Tibial artery (tissue), 4 donors: ENCODE measurements at regions not wholly inside any gene's neighbourhood (a gene's known extent, or its start where the extent isn't known, plus 50 kb on each side); places are given as distances from the start of the nearest gene placed in this dataset.

Experiments
- DNase-seq, 2 donors: peaks; one replicate each; pipeline ENCODE4 v3.0.0-alpha.2; 2019
- H3K27ac ChIP-seq, 2 donors: fragments of 200-600 bp; sonication (generic) in 1 of 2; 1 replicate in 1 of 2; 2 replicates in 1 of 2; pipeline ENCODE4 v1.5.1; 2018 to 2019; ENCODE audit warnings: mild to moderate bottlenecking in 1 of 2
- H3K27me3 ChIP-seq, 2 donors: fragments of 200-600 bp; sonication (generic) in 1 of 2; one replicate each; pipeline versions ENCODE4 v1.5.1 to v1.6.0; 2016 to 2019
- H3K36me3 ChIP-seq, 3 donors: fragments of 200-600 bp; sonication (generic) in 2 of 3; one replicate each; pipeline ENCODE4 v1.5.1; 2016 to 2019; ENCODE audit warnings: mild to moderate bottlenecking in 2 of 3
- H3K4me1 ChIP-seq, 4 donors: fragments of 200-600 bp; sonication (generic) in 2 of 4; 1 replicate in 3 of 4; 2 replicates in 1 of 4; pipeline ENCODE4 v1.5.1; 2016 to 2019
- H3K4me3 ChIP-seq, 2 donors: fragments of 200-600 bp; sonication (generic) in 1 of 2; 1 replicate in 1 of 2; 2 replicates in 1 of 2; pipeline ENCODE4 v1.5.1; 2018 to 2019; ENCODE audit warnings: mild to moderate bottlenecking in 2 of 2
- H3K9me3 ChIP-seq, 3 donors: fragments of 200-600 bp; sonication (generic) in 1 of 3; one replicate each; pipeline ENCODE4 v1.5.1; 2016 to 2019
- CTCF ChIP-seq, 2 experiments: fragments of 200-600 bp in 1 of 2; fragments of 450-650 bp in 1 of 2; IDR thresholded peaks; one replicate each; pipeline ENCODE4 v1.5.1; 2017 to 2019; ENCODE audit warnings: antibody characterized with exemption in 2 of 2, mild to moderate bottlenecking in 1 of 2, moderate library complexity in 1 of 2
- intact Hi-C: fragments of 100-400 bp; cut with DNase I; formaldehyde crosslinking; loops from one replicate; pipeline ENCODE4 v1.15.0; 2023; ENCODE audit warnings: low total_unique reads

- Histone ChIP-seq H3K36me3 (no peaks in the 10 kb centered on the region), H3K9me3 (peaks cover 0 to 5% (median 0%) of the 10 kb centered on the region in 3 donors), H3K4me1 (peaks cover 0 to 10% (median 0%) of the 10 kb centered on the region in 4 donors), H3K4me3 (no peak overlapping the region), H3K27ac (no peak overlapping the region), H3K27me3 (no peaks in the 10 kb centered on the region)
- TF ChIP-seq CTCF (IDR thresholded peaks at IDR 0.05) = no peak
- no peak for DNase-seq
- intact Hi-C loops = no loop called here
Measured at GRCh38 chr12:89253488-89253887, 98.8 kb downstream of the DUSP6 start.

GRCh38 chr12:89252284-89252683, 100.0 kb downstream of the DUSP6 start:
- Histone ChIP-seq H3K9me3 (no peaks in the 10 kb centered on the region), H3K4me3 (no peak overlapping the region), H3K36me3 (no peaks in the 10 kb centered on the region), H3K4me1 (peaks cover 0 to 10% (median 0%) of the 10 kb centered on the region in 4 donors), H3K27me3 (no peaks in the 10 kb centered on the region), H3K27ac (no peak overlapping the region)
- intact Hi-C loops = no loop called here
- no peak for DNase-seq
- no peak for TF ChIP-seq CTCF (IDR thresholded peaks at IDR 0.05)

GRCh38 chr12:89251342-89252271, 100.7 kb downstream of the DUSP6 start:
- no peak overlapping the region for H3K27ac ChIP-seq
- TF ChIP-seq CTCF (IDR thresholded peaks at IDR 0.05) = no peak

GRCh38 chr12:89250636-89251035, 101.7 kb downstream of the DUSP6 start:
- Histone ChIP-seq H3K9me3 (no peaks in the 10 kb centered on the region), H3K27ac (no peak overlapping the region), H3K27me3 (no peaks in the 10 kb centered on the region), H3K4me3 (no peak overlapping the region), H3K36me3 (no peaks in the 10 kb centered on the region), H3K4me1 (peaks cover 0 to 10% (median 0%) of the 10 kb centered on the region in 4 donors)
- TF ChIP-seq CTCF (IDR thresholded peaks at IDR 0.05) = no peak
- DNase-seq = no peak
- intact Hi-C loops = no loop called here

More at GRCh38 chr12:89251342-89252271, 100.7 kb downstream of the DUSP6 start:
- intact Hi-C loops = no loop called here
- H3K4me1 ChIP-seq = peaks cover 0 to 10% (median 0%) of the 10 kb centered on the region in 4 donors
- no peaks in the 10 kb centered on the region for H3K36me3 ChIP-seq
- no peak for DNase-seq
- H3K27me3 ChIP-seq = no peaks in the 10 kb centered on the region
- H3K9me3 ChIP-seq = no peaks in the 10 kb centered on the region
- H3K4me3 ChIP-seq = no peak overlapping the region

GRCh38 chr12:89250213-89250612, 102.1 kb downstream of the DUSP6 start:
- Histone ChIP-seq H3K27me3 (no peaks in the 10 kb centered on the region), H3K4me3 (no peak overlapping the region), H3K4me1 (peaks cover 0 to 10% (median 0%) of the 10 kb centered on the region in 4 donors), H3K36me3 (no peaks in the 10 kb centered on the region), H3K27ac (no peak overlapping the region), H3K9me3 (no peaks in the 10 kb centered on the region)
- no peak for DNase-seq
- intact Hi-C loops = no loop called here
- TF ChIP-seq CTCF (IDR thresholded peaks at IDR 0.05) = no peak
